HL-60/S4 treated with retinoic acid at 250 ng/mL for 4 days and 3 days (cell line): ENCODE measurements at regions not wholly inside any gene's neighbourhood (a gene's known extent, or its start where the extent isn't known, plus 50 kb on each side); places are given as distances from the start of the nearest gene placed in this dataset.

Experiments used
- in situ Hi-C: fragments of 300-500 bp; cut with MboI; formaldehyde crosslinking; loops from 2 replicates; pipeline ENCODE4 v1.7.0; 2022; ENCODE audit warnings: low sequenced_read_pairs

GRCh38 chr9:7405924-7406604, 393.5 kb downstream of the DMAC1 start:
- in situ Hi-C loops: no loop called here

DNA sequence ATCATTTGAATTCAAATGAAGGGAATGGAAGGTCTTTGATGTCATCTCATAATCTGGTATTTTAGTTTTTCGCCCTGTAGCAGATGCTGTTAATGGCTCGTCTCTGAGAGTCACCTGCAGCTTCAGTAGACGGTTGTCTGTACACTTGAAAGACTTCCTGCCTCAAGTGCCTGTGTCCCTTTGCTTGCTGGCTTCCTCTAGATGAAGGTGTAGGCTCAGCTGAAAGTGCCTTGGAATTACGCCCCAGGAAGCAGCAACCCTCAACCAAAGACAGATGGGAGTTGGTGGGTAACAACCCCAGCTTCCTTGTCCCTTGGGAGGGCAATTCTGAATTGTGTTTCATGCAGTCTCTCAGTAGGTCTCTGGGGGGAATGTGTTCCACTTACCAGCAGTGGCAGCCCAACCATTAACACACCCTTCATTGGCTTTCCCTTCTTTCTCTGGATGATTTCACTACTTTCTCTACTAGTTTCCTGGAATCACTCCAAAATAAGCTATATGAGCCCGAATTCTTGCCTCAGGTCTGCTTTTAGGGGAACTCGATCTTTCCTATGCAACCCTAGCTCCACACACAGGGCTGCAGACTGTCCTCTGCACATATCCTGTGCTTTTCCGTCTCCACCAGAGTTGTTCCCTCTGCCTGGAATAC, 395.6 kb downstream of the DMAC1 start:
- in situ Hi-C loops: no loop called here

DNA sequence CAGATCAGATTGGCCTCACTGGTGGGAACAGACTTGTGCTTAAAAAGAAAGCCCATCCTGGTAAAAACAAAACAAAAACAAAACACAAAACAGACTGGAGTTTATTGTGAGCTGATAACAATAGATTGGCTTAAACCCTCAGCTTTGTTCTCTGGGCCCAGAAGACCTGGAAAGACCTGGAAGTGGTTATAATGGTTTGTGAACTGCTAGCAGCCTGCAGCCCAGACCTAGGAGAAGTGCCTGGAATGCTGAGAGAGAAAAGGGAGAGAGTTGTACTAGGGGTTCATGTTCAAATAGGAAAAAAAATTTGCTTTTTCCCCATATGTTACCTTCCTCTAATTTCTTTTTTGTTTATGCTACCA, 396.6 kb downstream of the DMAC1 start:
- in situ Hi-C loops: no loop called here

DNA sequence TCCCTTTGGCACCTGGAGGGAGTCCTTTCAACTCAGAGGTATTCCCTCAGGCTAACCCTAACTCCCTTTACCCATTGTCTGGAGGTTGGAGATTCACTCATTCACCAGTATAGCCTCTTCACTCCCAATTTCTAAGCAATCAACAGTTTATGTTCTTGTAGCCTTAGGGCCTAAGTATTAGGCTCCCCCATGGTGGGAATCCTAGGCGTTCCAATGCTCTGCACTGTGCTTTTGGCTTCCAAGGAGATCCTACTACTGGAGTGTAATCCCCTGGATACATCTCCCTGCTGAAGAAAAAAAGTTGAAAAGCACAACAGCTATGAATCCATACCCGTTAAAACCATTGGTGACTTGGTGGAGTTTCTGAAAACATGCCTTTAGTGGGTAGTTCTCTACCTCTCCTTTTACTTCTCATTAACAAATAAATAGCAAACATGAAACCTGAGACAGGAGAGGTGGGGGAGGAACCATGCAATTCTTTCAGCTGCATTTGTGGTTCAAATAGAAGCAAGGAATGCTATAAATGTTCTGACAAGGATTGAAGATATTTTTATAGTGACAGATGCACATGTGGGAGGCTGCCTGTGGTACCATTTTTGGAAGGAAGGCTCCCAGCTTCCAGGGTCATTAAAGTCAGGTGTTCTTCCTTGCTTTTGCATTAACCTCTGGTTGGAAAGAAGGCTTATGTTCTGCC, 397.1 kb downstream of the DMAC1 start:
- in situ Hi-C loops: no loop called here

DNA sequence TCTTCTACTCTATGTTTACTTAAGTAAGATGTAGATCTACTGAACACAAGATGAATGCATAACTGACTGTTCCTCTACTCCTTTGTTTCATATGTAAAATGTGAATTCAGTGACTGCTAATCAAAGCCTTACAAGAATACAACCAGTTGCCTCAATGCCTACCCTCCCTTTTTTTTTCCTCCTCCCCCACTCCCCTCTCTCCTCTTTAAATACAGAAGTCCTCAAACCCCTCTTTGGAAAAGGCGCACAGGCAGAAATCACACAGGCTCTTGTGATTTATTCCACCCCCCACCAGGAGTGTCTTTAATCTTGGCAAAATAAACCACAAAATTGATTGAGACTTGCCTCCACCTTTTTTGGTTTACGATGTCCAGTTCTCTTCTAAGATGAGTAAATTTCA, 398.5 kb downstream of the DMAC1 start:
- in situ Hi-C loops: no loop called here

DNA sequence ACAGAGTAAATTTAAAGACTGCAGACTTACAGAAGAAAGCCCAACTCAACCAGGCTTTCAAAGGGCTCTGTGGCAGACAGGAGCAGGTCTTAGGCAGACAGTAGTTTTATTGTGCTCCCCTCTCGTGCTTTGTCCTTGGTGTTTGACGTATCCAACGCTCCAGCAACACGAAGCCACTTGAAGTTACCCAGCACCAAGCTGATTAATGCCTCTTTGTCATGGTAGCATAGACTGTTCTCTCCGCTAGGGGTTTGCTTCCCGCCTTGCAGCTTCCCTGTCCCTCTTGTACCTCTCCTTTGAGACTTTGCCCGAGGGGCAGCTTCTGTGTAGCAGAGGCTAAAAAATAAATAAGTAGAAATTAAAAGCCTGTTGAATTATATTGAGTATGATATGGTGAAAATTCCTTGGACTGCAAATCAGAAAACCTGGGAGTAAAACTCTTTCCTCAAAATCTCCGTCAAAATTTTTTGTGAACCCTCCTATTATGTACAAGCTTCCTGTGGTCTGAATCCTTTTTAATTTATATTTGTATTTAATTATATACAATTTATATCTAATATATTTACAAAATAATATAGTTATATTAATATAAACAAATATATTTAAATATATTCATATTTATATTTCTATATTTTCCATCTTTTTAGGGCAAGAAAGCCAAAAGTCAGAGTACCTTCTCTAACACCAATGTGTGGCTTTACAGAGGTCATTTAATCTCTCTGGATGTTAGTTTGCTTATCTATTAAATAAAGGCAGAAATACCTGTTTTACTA, 405.4 kb downstream of the DMAC1 start:
- in situ Hi-C loops: no loop called here

DNA sequence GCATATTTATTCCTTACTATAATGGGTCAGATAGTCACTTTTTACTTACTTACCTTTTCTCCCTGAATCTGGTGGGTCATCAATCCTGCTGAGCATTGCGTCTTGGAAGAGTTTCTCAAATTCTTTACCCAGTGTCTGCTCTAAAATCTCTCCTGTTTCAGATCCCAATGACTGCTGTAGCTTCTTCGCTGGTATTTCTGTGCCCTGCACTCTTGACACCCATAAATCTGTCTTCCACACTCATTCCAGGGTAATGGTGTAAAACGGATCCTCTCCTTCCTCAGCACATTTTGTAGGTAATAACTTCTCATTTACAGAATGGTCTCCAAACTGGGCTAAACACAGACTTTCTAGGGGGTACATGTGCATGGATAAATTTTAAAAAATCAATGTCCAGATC, 407.4 kb downstream of the DMAC1 start:
- in situ Hi-C loops: no loop called here

- in situ Hi-C loops: no loop called here
These were observed 410.8 kb downstream of the DMAC1 start for GRCh38 chr9:7388755-7389154.

GRCh38 chr9:7387840-7388239, 411.7 kb downstream of the DMAC1 start:
- in situ Hi-C loops: no loop called here

DNA sequence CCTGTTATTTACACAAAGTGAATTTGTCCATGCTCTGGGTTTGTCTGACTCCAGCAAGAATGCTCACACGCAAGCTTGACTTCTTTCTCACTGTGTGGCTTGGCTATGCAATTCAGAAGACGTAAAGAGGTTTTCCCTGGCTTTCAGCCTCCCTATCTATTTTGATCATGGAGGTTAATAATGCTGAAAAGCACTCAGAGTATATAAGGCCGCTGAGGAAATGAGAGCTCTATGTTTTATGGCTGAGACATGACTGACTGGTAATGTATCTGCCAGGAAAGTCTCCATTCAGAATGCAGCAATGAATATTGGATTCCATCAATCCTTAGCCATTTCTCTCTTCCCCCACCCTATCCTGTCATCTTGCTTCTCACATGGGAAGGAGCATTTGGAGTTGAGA, 417.3 kb downstream of the DMAC1 start:
- in situ Hi-C loops: no loop called here

GRCh38 chr9:7377489-7377888, 422.1 kb downstream of the DMAC1 start:
- in situ Hi-C loops: no loop called here

- in situ Hi-C loops: no loop called here
These were observed 422.7 kb downstream of the DMAC1 start for GRCh38 chr9:7376833-7377232.

DNA sequence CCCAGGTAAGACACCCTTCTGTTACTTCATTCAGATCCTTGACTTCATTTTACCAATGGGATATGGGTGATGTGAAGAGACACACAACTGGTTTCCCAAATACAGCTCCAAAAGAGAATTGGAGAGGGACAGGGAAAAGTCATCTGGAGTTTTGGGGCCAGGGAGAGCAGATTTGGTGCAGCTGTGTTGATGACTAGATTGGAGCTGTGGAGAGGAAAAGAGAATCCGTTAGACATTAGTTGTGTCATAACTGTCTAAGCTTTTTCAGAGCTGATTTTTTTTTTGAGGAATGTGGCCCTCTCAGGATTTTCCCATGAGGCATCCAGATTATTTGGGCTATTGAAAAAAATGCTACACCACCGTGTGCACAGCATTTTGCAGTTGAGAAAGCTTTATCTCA, 423.4 kb downstream of the DMAC1 start:
- in situ Hi-C loops: no loop called here

- in situ Hi-C loops: no loop called here
These were observed 424.5 kb downstream of the DMAC1 start for GRCh38 chr9:7375013-7375511.

GRCh38 chr9:7370988-7371387, 428.6 kb downstream of the DMAC1 start:
- in situ Hi-C loops: no loop called here

DNA sequence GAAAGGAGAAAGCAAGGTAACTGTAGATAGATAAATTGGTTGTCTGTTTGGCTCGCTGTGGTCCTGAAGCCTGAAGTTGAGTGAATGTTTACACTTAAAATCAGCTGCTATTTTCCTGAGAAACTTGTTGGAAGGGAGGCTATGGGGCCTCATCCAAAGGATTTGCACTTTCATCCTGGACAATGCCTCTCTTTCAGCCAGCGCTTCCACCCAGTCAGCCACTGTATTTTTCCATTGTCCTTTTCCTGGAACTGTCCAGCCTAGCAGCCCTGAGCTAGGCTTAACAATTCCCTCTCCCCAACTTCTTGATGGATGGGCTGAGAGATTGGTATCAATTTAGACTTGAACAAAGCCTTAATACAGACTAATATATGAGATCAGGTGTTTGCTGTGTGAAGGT, 429.2 kb downstream of the DMAC1 start:
- in situ Hi-C loops: no loop called here

GRCh38 chr9:7369384-7369821, 430.2 kb downstream of the DMAC1 start:
- in situ Hi-C loops: no loop called here

- in situ Hi-C loops: no loop called here
These were observed 430.9 kb downstream of the DMAC1 start for GRCh38 chr9:7368410-7369292.

DNA sequence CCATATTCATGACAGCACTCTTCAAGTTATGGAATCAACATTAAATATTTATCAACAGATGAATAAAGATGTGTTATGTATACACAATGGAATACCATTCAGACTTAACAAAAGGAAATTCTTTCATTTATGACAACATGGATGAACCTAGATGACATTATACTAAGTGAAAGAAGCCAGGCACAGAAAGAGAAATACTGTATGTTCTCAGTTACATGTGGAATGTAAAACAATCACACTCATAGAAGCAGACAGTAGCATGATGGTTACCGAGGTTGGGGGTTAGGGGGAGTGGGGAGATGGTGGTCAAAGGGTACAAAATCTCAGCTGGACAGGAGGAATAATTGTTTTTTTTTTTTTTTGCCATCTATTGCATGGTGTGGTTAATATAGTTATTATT, 431.9 kb downstream of the DMAC1 start:
- in situ Hi-C loops: no loop called here

DNA sequence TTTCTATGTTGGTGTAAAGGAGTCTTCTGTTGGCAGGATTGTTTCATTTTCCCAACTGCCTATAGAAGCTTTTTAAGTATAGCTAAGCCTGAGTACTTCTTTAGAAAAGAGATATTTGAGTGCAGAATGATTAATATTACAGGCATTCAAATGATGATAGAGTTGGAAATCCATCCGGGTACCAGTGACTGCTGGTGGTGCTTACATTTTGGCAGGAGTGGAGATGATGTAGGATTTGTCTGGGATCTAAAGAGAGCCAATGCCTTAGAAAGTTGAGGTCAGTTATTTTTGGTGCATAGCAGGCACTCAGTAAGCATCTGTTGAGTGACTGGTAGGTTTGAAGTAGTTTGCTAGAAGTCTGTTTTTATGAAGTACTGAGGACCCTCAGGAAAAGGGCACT, 433.5 kb downstream of the DMAC1 start:
- in situ Hi-C loops: no loop called here
